Caco-2 (cell line): ENCODE measurements at regions not wholly inside any gene's neighbourhood (a gene's known extent, or its start where the extent isn't known, plus 50 kb on each side); places are given as distances from the start of the nearest gene placed in this dataset.

Experiments used
- BruUV-seq: library from RNA; stranded (reverse); fragments of 400-500 nt; replicated peaks from 2 replicates; lab custom pipeline; 2021; lab: Mats Ljungman, UMichigan
- CTCF ChIA-PET: fragments of 300-600 bp; sonication (Branson Sonifier 250); formaldehyde crosslinking; loops from one replicate; lab custom pipeline; 2022; ENCODE audit warnings: antibody characterized with exemption; lab: Charles Lee
- POLR2A ChIA-PET: fragments of 300-600 bp; sonication (Branson Sonifier 250); formaldehyde crosslinking; loops from one replicate; lab custom pipeline; 2022; ENCODE audit warnings: antibody characterized with exemption; lab: Charles Lee
- DNase-seq, 2 experiments: peaks; one replicate each; pipeline versions ENCODE4 v3.0.0 to v3.0.0-alpha.2; 2020 to 2022
- H3K27me3 ChIP-seq: replicated peaks from 2 replicates; pipeline ENCODE4 v1.6.0; 2011; ENCODE audit warnings: low read length; ENCODE audit not compliant: control insufficient read depth, insufficient read depth
- H3K36me3 ChIP-seq: 2 replicates; pipeline ENCODE4 v1.5.1; 2011; ENCODE audit warnings: low read length; ENCODE audit not compliant: control insufficient read depth, insufficient read depth
- H3K4me1 ChIP-seq: fragments of 250-450 bp; sonication (Bioruptor Pico); 2 replicates; pipeline ENCODE4 v1.5.1; 2020; ENCODE audit warnings: mild to moderate bottlenecking
- H3K4me3 ChIP-seq: 2 replicates; pipeline ENCODE4 v1.5.1; 2011; ENCODE audit warnings: low read depth, mild to moderate bottlenecking, control low read depth, low read length
- H3K9me3 ChIP-seq: fragments of 250-450 bp; sonication (Bioruptor Pico); 2 replicates; pipeline ENCODE4 v1.5.1; 2020; ENCODE audit warnings: mild to moderate bottlenecking, moderate library complexity
- H3K27ac Mint-ChIP-seq: one replicate; pipeline ENCODE4 v1.8.0; 2022; ENCODE audit warnings: mixed read lengths; ENCODE audit not compliant: unreplicated experiment
- H3K27me3 Mint-ChIP-seq: one replicate; pipeline ENCODE4 v1.8.0; 2022; ENCODE audit warnings: mixed read lengths; ENCODE audit not compliant: insufficient read depth, unreplicated experiment
- H3K36me3 Mint-ChIP-seq: one replicate; pipeline ENCODE4 v1.8.0; 2022; ENCODE audit warnings: mild to moderate bottlenecking, mixed read lengths; ENCODE audit not compliant: insufficient read depth, unreplicated experiment
- H3K4me1 Mint-ChIP-seq: one replicate; pipeline ENCODE4 v1.8.0; 2022; ENCODE audit warnings: low read depth, mixed read lengths; ENCODE audit not compliant: unreplicated experiment
- H3K4me3 Mint-ChIP-seq: one replicate; pipeline ENCODE4 v1.8.0; 2022; ENCODE audit warnings: mild to moderate bottlenecking, moderate library complexity, mixed read lengths; ENCODE audit not compliant: unreplicated experiment
- H3K9me3 Mint-ChIP-seq: one replicate; pipeline ENCODE4 v1.8.0; 2022; ENCODE audit warnings: mixed read lengths; ENCODE audit not compliant: unreplicated experiment
- intact Hi-C: fragments of 100-400 bp; cut with micrococcal nuclease; formaldehyde crosslinking; loops from one replicate; pipeline ENCODE4 v1.10.0; 2022; ENCODE audit not compliant: unreplicated experiment
- TF ChIP-seq, protein P1 (sequence below), 2 experiments: fragments of 200-600 bp in 1 of 2; IDR thresholded peaks; 1 replicate in 1 of 2; 2 replicates in 1 of 2; pipeline versions ENCODE4 v1.5.1 to v1.8.0; 2011 to 2022; ENCODE audit warnings: antibody characterized with exemption in 1 of 2, control low read depth in 1 of 2, inconsistent platforms in 1 of 2, low read depth in 1 of 2, low read length in 1 of 2, mild to moderate bottlenecking in 1 of 2, moderate library complexity in 1 of 2; ENCODE audit not compliant: insufficient read depth in 1 of 2, severe bottlenecking in 1 of 2, unreplicated experiment in 1 of 2

DNA sequence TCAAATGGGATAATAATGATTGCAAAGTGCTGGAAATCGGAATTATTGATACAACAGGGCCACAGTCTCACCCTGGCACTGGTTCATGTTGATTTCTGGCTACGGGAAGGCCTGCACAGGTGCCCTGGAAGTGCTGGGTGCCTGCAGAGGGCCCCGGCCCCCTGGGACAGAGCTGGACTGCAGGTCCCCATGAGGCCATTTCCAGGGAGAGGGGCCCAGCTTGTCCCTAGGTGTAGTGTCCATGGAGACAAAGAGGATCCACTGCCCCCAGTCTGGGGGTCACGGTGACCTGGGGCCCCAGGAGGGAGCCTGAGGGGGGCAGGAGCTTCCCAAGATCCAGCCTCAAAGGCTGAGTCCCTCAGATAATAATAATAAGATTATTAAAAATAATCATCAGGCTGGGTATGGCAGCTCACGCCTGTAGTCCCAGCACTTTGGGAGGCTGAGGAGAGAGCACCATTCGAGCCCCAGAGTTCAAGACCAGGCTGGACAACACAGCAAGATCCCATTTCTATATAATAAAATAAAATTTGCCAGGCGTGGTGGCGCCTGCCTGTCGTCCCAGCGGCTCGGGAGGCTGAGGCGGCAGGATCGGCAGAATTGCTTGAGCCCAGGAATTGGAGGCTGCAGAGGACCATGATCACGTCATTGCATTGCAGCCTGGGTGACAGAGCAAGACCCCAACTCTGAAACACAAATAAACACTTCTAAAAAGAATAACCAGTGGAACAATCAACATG is 98.1 kb downstream of the MICALL2 start:
- Mint-ChIP-seq H3K4me3 (no peak overlapping the region), H3K4me1 (peaks cover 1% of the 10 kb centered on the region), H3K27ac (no peak overlapping the region), H3K27me3 (peaks cover 3% of the 10 kb centered on the region), H3K9me3 (no peaks in the 10 kb centered on the region), H3K36me3 (no peaks in the 10 kb centered on the region)
- DNase-seq = no peak
- Histone ChIP-seq H3K4me3 (no peak overlapping the region), H3K27me3 (no peaks in the 10 kb centered on the region; the same call in 1 of the 2 replicates), H3K9me3 (no peaks in the 10 kb centered on the region), H3K36me3 (no peaks in the 10 kb centered on the region; the same call in 1 of the 2 replicates), H3K4me1 (no peaks in the 10 kb centered on the region)
- CTCF ChIA-PET = no interaction called here
- BruUV-seq = no TSS peak
- TF ChIP-seq, protein P1, sequence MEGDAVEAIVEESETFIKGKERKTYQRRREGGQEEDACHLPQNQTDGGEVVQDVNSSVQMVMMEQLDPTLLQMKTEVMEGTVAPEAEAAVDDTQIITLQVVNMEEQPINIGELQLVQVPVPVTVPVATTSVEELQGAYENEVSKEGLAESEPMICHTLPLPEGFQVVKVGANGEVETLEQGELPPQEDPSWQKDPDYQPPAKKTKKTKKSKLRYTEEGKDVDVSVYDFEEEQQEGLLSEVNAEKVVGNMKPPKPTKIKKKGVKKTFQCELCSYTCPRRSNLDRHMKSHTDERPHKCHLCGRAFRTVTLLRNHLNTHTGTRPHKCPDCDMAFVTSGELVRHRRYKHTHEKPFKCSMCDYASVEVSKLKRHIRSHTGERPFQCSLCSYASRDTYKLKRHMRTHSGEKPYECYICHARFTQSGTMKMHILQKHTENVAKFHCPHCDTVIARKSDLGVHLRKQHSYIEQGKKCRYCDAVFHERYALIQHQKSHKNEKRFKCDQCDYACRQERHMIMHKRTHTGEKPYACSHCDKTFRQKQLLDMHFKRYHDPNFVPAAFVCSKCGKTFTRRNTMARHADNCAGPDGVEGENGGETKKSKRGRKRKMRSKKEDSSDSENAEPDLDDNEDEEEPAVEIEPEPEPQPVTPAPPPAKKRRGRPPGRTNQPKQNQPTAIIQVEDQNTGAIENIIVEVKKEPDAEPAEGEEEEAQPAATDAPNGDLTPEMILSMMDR (IDR thresholded peaks at IDR 0.05; ENCODE audit: insufficient read depth in 1 of 2, low read depth in 1 of 2, low read length in 1 of 2, severe bottlenecking in 1 of 2, unreplicated experiment in 1 of 2) = no peak
- intact Hi-C loops = no loop called here
- POLR2A ChIA-PET = no interaction called here

GRCh38 chr7:1361756-1362125 is 97.5 kb downstream of the MICALL2 start:
- H3K4me3 ChIP-seq = no peak overlapping the region
- no TSS peak for BruUV-seq
- no peak for DNase-seq
- TF ChIP-seq, protein P1 (IDR thresholded peaks at IDR 0.05; ENCODE audit: insufficient read depth in 1 of 2, low read depth in 1 of 2, low read length in 1 of 2, severe bottlenecking in 1 of 2, unreplicated experiment in 1 of 2) = no peak
- no peaks in the 10 kb centered on the region; the same call in 1 of the 2 replicates for H3K36me3 ChIP-seq
- Mint-ChIP-seq H3K4me1 (no peaks in the 10 kb centered on the region), H3K9me3 (no peaks in the 10 kb centered on the region), H3K4me3 (no peak overlapping the region), H3K27me3 (no peaks in the 10 kb centered on the region), H3K36me3 (no peaks in the 10 kb centered on the region), H3K27ac (no peak overlapping the region)
- H3K4me1 ChIP-seq = no peaks in the 10 kb centered on the region
- no peaks in the 10 kb centered on the region for H3K9me3 ChIP-seq
- ChIA-PET CTCF (no interaction called here), POLR2A (no interaction called here)
- no peaks in the 10 kb centered on the region; the same call in 1 of the 2 replicates for H3K27me3 ChIP-seq
- intact Hi-C loops = no loop called here

GRCh38 chr7:1362301-1362700 is 97.0 kb downstream of the MICALL2 start:
- Mint-ChIP-seq H3K4me3 (no peak overlapping the region), H3K9me3 (no peaks in the 10 kb centered on the region), H3K36me3 (no peaks in the 10 kb centered on the region), H3K4me1 (no peaks in the 10 kb centered on the region), H3K27me3 (no peaks in the 10 kb centered on the region), H3K27ac (no peak overlapping the region)
- TF ChIP-seq, protein P1 (IDR thresholded peaks at IDR 0.05; ENCODE audit: insufficient read depth in 1 of 2, low read depth in 1 of 2, low read length in 1 of 2, severe bottlenecking in 1 of 2, unreplicated experiment in 1 of 2) = no peak
- DNase-seq = peak in 1 of 2 experiments; percentile 32
- H3K36me3 ChIP-seq = no peaks in the 10 kb centered on the region
- ChIA-PET POLR2A (no interaction called here), CTCF (no interaction called here)
- H3K4me1 ChIP-seq = no peaks in the 10 kb centered on the region
- intact Hi-C loops = no loop called here
- H3K9me3 ChIP-seq = no peaks in the 10 kb centered on the region
- H3K4me3 ChIP-seq = no peak overlapping the region
- BruUV-seq = no TSS peak
- H3K27me3 ChIP-seq = no peaks in the 10 kb centered on the region
